ENCODE measurements at regions not wholly inside any gene's neighbourhood (a gene's known extent, or its start where the extent isn't known, plus 50 kb on each side); places are given as distances from the start of the nearest gene placed in this dataset.

GRCh38 chr3:168574455-168575158 is 478.9 kb upstream of the GOLIM4 start (continued):
- TF ChIP-seq YY1 (IDR thresholded peaks at IDR 0.05; ENCODE audit: insufficient read depth, insufficient replicate concordance, low read depth, low read length) (no peak), RELA (CRISPR knock-in tag; IDR thresholded peaks at IDR 0.05) (no peak), GTF3A (CRISPR knock-in tag; conservative IDR thresholded peaks at IDR 0.05) (no peak)
- TF ChIP-seq, protein P1, sequence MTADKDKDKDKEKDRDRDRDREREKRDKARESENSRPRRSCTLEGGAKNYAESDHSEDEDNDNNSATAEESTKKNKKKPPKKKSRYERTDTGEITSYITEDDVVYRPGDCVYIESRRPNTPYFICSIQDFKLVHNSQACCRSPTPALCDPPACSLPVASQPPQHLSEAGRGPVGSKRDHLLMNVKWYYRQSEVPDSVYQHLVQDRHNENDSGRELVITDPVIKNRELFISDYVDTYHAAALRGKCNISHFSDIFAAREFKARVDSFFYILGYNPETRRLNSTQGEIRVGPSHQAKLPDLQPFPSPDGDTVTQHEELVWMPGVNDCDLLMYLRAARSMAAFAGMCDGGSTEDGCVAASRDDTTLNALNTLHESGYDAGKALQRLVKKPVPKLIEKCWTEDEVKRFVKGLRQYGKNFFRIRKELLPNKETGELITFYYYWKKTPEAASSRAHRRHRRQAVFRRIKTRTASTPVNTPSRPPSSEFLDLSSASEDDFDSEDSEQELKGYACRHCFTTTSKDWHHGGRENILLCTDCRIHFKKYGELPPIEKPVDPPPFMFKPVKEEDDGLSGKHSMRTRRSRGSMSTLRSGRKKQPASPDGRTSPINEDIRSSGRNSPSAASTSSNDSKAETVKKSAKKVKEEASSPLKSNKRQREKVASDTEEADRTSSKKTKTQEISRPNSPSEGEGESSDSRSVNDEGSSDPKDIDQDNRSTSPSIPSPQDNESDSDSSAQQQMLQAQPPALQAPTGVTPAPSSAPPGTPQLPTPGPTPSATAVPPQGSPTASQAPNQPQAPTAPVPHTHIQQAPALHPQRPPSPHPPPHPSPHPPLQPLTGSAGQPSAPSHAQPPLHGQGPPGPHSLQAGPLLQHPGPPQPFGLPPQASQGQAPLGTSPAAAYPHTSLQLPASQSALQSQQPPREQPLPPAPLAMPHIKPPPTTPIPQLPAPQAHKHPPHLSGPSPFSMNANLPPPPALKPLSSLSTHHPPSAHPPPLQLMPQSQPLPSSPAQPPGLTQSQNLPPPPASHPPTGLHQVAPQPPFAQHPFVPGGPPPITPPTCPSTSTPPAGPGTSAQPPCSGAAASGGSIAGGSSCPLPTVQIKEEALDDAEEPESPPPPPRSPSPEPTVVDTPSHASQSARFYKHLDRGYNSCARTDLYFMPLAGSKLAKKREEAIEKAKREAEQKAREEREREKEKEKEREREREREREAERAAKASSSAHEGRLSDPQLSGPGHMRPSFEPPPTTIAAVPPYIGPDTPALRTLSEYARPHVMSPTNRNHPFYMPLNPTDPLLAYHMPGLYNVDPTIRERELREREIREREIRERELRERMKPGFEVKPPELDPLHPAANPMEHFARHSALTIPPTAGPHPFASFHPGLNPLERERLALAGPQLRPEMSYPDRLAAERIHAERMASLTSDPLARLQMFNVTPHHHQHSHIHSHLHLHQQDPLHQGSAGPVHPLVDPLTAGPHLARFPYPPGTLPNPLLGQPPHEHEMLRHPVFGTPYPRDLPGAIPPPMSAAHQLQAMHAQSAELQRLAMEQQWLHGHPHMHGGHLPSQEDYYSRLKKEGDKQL (CRISPR knock-in tag; IDR thresholded peaks at IDR 0.05; ENCODE audit: low read depth): peak; percentile 49; the same call in 1 of the 2 replicates
- TF ChIP-seq, protein P2, sequence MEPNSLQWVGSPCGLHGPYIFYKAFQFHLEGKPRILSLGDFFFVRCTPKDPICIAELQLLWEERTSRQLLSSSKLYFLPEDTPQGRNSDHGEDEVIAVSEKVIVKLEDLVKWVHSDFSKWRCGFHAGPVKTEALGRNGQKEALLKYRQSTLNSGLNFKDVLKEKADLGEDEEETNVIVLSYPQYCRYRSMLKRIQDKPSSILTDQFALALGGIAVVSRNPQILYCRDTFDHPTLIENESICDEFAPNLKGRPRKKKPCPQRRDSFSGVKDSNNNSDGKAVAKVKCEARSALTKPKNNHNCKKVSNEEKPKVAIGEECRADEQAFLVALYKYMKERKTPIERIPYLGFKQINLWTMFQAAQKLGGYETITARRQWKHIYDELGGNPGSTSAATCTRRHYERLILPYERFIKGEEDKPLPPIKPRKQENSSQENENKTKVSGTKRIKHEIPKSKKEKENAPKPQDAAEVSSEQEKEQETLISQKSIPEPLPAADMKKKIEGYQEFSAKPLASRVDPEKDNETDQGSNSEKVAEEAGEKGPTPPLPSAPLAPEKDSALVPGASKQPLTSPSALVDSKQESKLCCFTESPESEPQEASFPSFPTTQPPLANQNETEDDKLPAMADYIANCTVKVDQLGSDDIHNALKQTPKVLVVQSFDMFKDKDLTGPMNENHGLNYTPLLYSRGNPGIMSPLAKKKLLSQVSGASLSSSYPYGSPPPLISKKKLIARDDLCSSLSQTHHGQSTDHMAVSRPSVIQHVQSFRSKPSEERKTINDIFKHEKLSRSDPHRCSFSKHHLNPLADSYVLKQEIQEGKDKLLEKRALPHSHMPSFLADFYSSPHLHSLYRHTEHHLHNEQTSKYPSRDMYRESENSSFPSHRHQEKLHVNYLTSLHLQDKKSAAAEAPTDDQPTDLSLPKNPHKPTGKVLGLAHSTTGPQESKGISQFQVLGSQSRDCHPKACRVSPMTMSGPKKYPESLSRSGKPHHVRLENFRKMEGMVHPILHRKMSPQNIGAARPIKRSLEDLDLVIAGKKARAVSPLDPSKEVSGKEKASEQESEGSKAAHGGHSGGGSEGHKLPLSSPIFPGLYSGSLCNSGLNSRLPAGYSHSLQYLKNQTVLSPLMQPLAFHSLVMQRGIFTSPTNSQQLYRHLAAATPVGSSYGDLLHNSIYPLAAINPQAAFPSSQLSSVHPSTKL (CRISPR knock-in tag; IDR thresholded peaks at IDR 0.05): peak; percentile 82
